Right lobe of liver (tissue), 6 donors: ENCODE measurements at regions not wholly inside any gene's neighbourhood (a gene's known extent, or its start where the extent isn't known, plus 50 kb on each side); places are given as distances from the start of the nearest gene placed in this dataset.
A peak's percentile ranks its signal among the peaks of the same experiment; 100 is the strongest.

Experiments
- ATAC-seq, 4 donors: fragments of 200-7000 bp; cut with Tn5 transposase; one replicate each; pipeline ENCODE4 v1.9.1; 2020; ENCODE audit warnings: mild to moderate bottlenecking in 4 of 4, moderate library complexity in 4 of 4
- DNase-seq, 3 donors: peaks; one replicate each; pipeline ENCODE4 v3.0.0-alpha.2; 2020
- H3K27ac ChIP-seq, 3 donors: fragments of 200-600 bp; one replicate each; pipeline ENCODE4 v1.8.0; 2022
- H3K27me3 ChIP-seq, 2 donors: fragments of 200-600 bp; one replicate each; pipeline ENCODE4 v1.8.0; 2022
- H3K36me3 ChIP-seq, 4 donors: fragments of 200-600 bp; sonication (generic) in 1 of 4; one replicate each; pipeline versions ENCODE4 v1.5.1 to v1.8.0; 2017 to 2022; ENCODE audit warnings: control low read depth in 1 of 4
- H3K4me1 ChIP-seq, 4 donors: fragments of 200-600 bp; sonication (generic) in 1 of 4; one replicate each; pipeline versions ENCODE4 v1.5.1 to v1.8.0; 2017 to 2022; ENCODE audit warnings: control low read depth in 1 of 4
- H3K4me3 ChIP-seq, 3 donors: fragments of 200-600 bp; one replicate each; pipeline ENCODE4 v1.8.0; 2022
- H3K9me3 ChIP-seq, 4 donors: fragments of 200-600 bp; sonication (generic) in 1 of 4; one replicate each; pipeline versions ENCODE4 v1.5.1 to v1.8.0; 2017 to 2022; ENCODE audit warnings: control low read depth in 1 of 4
- CTCF ChIP-seq, 4 donors: fragments of 200-600 bp in 3 of 4; fragments of 450-650 bp in 1 of 4; IDR thresholded peaks; one replicate each; pipeline versions ENCODE4 v1.5.1 to v1.8.0; 2016 to 2022; ENCODE audit warnings: antibody characterized with exemption in 4 of 4, mild to moderate bottlenecking in 2 of 4
- POLR2A ChIP-seq: fragments of 450-650 bp; IDR thresholded peaks from one replicate; pipeline ENCODE4 v1.6.1; 2017; ENCODE audit warnings: antibody characterized with exemption, mild to moderate bottlenecking
- WGBS: methylation state at CpG from one replicate; pipeline ENCODE4 v1.1.6; 2018; ENCODE audit warnings: low coverage, low lambda C conversion rate; ENCODE audit not compliant: insufficient coverage; ENCODE audit errors: missing lambda C conversion rate; 5-methylcytosine and 5-hydroxymethylcytosine counted together
- intact Hi-C, 2 donors: fragments of 100-400 bp; cut with DNase I; formaldehyde crosslinking; loops; one replicate each; pipeline versions ENCODE4 v1.11.2 to v1.14.1; 2022
- donor health status: DM: no; HTN: yes; CAD: no.
- donor health status: DM: no; HTN: no; CAD: no.
- donor health status: DM: no; HTN: no; CAD: no.
- donor health status: DM: no; HTN: yes; CAD: no.
- donor health status: DM: no; HTN: yes; CAD: no.

GRCh38 chr16:87198881-87199280 is 118.3 kb downstream of the C16orf95 start:
- Histone ChIP-seq H3K27me3 (no peaks in the 10 kb centered on the region), H3K9me3 (no peaks in the 10 kb centered on the region), H3K4me3 (no peak overlapping the region), H3K36me3 (no peaks in the 10 kb centered on the region), H3K4me1 (no peaks in the 10 kb centered on the region), H3K27ac (no peak overlapping the region)
- no peak for DNase-seq
- 70% methylated on average over 4 of the region's 8 CpGs for WGBS
- intact Hi-C loops: no loop called here
- no peak for TF ChIP-seq POLR2A
- no peak for TF ChIP-seq CTCF (IDR thresholded peaks at IDR 0.05)
- ATAC-seq: no peak

- Histone ChIP-seq H3K27ac (no peak overlapping the region), H3K36me3 (no peaks in the 10 kb centered on the region), H3K4me3 (no peak overlapping the region), H3K27me3 (no peaks in the 10 kb centered on the region), H3K4me1 (no peaks in the 10 kb centered on the region), H3K9me3 (no peaks in the 10 kb centered on the region)
- DNase-seq: no peak
- ATAC-seq: no peak
- TF ChIP-seq POLR2A (no peak), CTCF (IDR thresholded peaks at IDR 0.05) (no peak)
- WGBS: 64% methylated on average over 3 of the region's 3 CpGs
- intact Hi-C loops: no loop called here
Measured at GRCh38 chr16:87199379-87199778, 117.8 kb downstream of the C16orf95 start.

- no peak overlapping the region for H3K4me3 ChIP-seq
- no peak for DNase-seq
- TF ChIP-seq CTCF (IDR thresholded peaks at IDR 0.05) (no peak), POLR2A (no peak)
- H3K27ac ChIP-seq: no peak overlapping the region
- H3K4me1 ChIP-seq: no peaks in the 10 kb centered on the region
- no peaks in the 10 kb centered on the region for H3K36me3 ChIP-seq
- WGBS: 71% methylated on average over 6 of the region's 7 CpGs
- intact Hi-C loops: no loop called here
- ATAC-seq: no peak
- no peaks in the 10 kb centered on the region for H3K27me3 ChIP-seq
- no peaks in the 10 kb centered on the region for H3K9me3 ChIP-seq
Measured at GRCh38 chr16:87199901-87200300, 117.3 kb downstream of the C16orf95 start.

GRCh38 chr16:87200637-87201036 is 116.6 kb downstream of the C16orf95 start:
- TF ChIP-seq POLR2A (no peak), CTCF (IDR thresholded peaks at IDR 0.05) (no peak)

GRCh38 chr16:87201052-87201451 is 116.1 kb downstream of the C16orf95 start:
- H3K27ac ChIP-seq: no peak overlapping the region
- H3K27me3 ChIP-seq: no peaks in the 10 kb centered on the region
- intact Hi-C loops: no loop called here
- no peak overlapping the region for H3K4me3 ChIP-seq
- H3K36me3 ChIP-seq: no peaks in the 10 kb centered on the region
- no peak for TF ChIP-seq CTCF (IDR thresholded peaks at IDR 0.05)
- TF ChIP-seq POLR2A: no peak
- no peaks in the 10 kb centered on the region for H3K4me1 ChIP-seq
- 70% methylated on average over 4 of the region's 5 CpGs for WGBS
- DNase-seq (no peak), ATAC-seq (peak in 1 of 4 donors; percentile 25)
- H3K9me3 ChIP-seq: no peaks in the 10 kb centered on the region

More at GRCh38 chr16:87200637-87201036, 116.6 kb downstream of the C16orf95 start:
- DNase-seq (no peak), ATAC-seq (no peak)
- intact Hi-C loops: no loop called here
- no peaks in the 10 kb centered on the region for H3K4me1 ChIP-seq
- H3K4me3 ChIP-seq: no peak overlapping the region
- no peak overlapping the region for H3K27ac ChIP-seq
- no peaks in the 10 kb centered on the region for H3K9me3 ChIP-seq
- no peaks in the 10 kb centered on the region for H3K27me3 ChIP-seq
- 60% methylated on average over 3 of the region's 3 CpGs for WGBS
- H3K36me3 ChIP-seq: no peaks in the 10 kb centered on the region
